ENCODE measurements at regions not wholly inside any gene's neighbourhood (a gene's known extent, or its start where the extent isn't known, plus 50 kb on each side); places are given as distances from the start of the nearest gene placed in this dataset.
A peak's percentile ranks its signal among the peaks of the same experiment; 100 is the strongest.

DNA sequence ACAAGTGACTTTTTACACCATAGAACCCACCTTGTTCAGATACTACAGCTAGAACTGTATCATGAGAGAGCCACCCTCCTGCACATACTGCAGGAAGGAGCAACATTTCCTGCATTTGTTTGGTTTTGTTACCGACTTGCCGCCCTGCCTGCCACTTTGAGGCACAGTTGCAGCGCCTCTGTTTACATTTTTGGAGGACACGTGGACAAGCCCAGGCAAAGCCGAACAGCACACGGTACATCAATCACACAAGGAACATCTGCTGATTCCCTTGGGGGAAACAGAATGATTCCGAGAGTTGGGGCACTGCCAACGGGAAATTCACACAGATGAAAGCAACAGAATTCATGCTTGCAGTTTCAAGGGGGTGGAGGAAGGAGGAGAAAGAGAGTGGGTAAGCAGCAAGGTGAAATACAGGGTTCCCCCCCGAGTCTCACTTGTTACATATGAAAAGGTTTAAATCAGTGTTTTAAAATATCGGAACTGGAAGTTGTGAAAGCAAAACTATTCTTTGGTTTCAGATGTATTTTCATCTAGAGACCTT is 110.7 kb downstream of the BTG1 start:
- intact Hi-C loops (cut with micrococcal nuclease): no loop called here
- H3K27me3 Mint-ChIP-seq: no peaks in the 10 kb centered on the region

DNA sequence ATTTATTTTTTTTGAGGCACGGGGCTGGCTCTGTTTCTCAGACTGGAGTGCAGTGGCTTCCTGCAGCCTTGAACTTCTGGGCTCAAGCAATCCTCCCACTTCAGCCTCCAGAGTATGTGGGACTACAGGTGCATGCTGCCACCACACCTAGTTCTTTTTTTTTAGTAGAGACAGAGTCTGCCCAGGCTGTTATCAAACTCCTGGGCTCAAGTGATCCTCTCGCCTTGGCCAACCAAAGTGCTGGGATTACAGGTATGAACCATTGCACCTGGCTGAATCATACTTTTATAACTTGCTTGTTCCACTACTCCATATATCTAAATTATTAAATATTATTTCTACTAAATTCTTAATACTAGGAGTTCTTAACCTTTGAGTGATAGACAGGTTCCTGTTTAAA is 111.6 kb downstream of the BTG1 start:
- intact Hi-C loops (cut with micrococcal nuclease): no loop called here
- Mint-ChIP-seq H3K36me3 (ENCODE audit: low read depth) (no peaks in the 10 kb centered on the region), H3K4me1 (ENCODE audit: low read depth) (peaks cover 39% of the 10 kb centered on the region), H3K27ac (no peak overlapping the region), H3K27me3 (no peaks in the 10 kb centered on the region), H3K4me3 (no peak overlapping the region), H3K9me3 (no peaks in the 10 kb centered on the region)

More for the DNA sequence above, 110.7 kb downstream of the BTG1 start:
- no peaks in the 10 kb centered on the region for H3K36me3 Mint-ChIP-seq (ENCODE audit: low read depth)
- H3K4me1 Mint-ChIP-seq (ENCODE audit: low read depth): peaks cover 32% of the 10 kb centered on the region
- H3K27ac Mint-ChIP-seq: peak overlapping the region; percentile 79
- H3K4me3 Mint-ChIP-seq: peak overlapping the region; percentile 72
- no peaks in the 10 kb centered on the region for H3K9me3 Mint-ChIP-seq

DNA sequence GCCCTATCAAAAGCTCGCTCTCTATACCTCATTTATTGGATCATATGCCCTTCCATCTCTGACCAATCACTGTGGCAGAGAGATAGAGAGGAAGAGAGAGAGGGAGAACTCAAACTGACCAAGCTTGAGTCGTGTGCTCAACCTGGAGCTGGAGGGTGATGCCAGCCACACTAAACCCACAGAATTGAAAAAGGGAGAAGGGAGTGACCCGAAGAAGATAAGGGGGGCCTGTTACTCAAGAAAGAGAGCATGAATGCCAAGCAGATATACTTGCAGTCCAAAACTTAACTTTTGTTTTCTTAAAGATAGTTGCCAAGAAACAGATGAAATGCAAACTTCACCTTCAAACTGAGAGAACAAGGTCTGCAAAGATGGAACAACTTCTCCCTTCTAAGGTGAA is 112.7 kb downstream of the BTG1 start:
- no peak overlapping the region for H3K4me3 Mint-ChIP-seq
- no peaks in the 10 kb centered on the region for H3K27me3 Mint-ChIP-seq
- H3K36me3 Mint-ChIP-seq (ENCODE audit: low read depth): no peaks in the 10 kb centered on the region
- intact Hi-C loops (cut with micrococcal nuclease): no loop called here
- H3K4me1 Mint-ChIP-seq (ENCODE audit: low read depth): peaks cover 42% of the 10 kb centered on the region
- no peak overlapping the region for H3K27ac Mint-ChIP-seq
- H3K9me3 Mint-ChIP-seq: no peaks in the 10 kb centered on the region

DNA sequence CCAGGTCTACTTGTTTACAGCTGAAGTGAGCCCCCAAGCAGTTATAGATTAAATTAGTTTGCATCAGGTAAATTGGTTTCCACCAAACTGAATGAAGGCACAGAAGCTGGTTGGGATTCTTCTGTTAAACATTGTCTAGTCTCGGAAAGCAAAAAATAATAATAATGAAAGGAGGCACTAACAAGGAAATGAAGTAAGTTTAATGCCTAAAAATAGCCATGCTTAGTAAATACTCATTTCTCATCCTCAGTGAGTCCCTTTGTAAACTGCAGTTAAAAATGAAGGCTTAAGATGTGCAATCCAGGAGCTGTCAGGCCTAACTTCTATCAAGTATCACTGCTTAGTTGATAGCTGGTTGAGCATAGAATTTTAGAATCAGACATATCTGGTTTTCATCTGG is 113.5 kb downstream of the BTG1 start:
- H3K4me1 Mint-ChIP-seq (ENCODE audit: low read depth): peaks cover 42% of the 10 kb centered on the region
- H3K36me3 Mint-ChIP-seq (ENCODE audit: low read depth): no peaks in the 10 kb centered on the region
- intact Hi-C loops (cut with micrococcal nuclease): no loop called here
- no peaks in the 10 kb centered on the region for H3K27me3 Mint-ChIP-seq
- H3K4me3 Mint-ChIP-seq: no peak overlapping the region
- no peak overlapping the region for H3K27ac Mint-ChIP-seq
- no peaks in the 10 kb centered on the region for H3K9me3 Mint-ChIP-seq

DNA sequence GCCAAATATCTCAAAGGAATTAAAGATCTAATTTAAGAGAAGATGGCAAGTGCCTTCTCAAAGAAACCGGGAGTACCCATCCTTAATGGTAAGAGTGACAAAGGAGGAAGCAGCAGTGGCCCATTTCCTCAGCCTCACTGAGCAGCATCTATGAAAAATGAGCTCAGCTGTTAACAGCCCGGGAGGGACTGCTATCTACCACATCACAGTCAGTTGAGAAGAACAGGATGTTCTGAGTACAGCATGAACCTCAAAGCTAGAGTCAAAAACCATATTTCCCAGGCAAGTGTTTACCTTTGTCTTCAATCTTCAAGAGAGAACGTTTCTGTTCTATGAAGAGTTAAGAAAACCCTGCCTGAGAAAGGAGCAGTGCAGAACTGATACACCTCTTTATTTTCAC is 115.0 kb downstream of the BTG1 start:
- no peaks in the 10 kb centered on the region for H3K9me3 Mint-ChIP-seq
- intact Hi-C loops (cut with micrococcal nuclease): no loop called here
- no peak overlapping the region for H3K4me3 Mint-ChIP-seq
- H3K4me1 Mint-ChIP-seq (ENCODE audit: low read depth): peaks cover 37% of the 10 kb centered on the region
- H3K36me3 Mint-ChIP-seq (ENCODE audit: low read depth): no peaks in the 10 kb centered on the region
- H3K27me3 Mint-ChIP-seq: no peaks in the 10 kb centered on the region
- H3K27ac Mint-ChIP-seq: no peak overlapping the region

DNA sequence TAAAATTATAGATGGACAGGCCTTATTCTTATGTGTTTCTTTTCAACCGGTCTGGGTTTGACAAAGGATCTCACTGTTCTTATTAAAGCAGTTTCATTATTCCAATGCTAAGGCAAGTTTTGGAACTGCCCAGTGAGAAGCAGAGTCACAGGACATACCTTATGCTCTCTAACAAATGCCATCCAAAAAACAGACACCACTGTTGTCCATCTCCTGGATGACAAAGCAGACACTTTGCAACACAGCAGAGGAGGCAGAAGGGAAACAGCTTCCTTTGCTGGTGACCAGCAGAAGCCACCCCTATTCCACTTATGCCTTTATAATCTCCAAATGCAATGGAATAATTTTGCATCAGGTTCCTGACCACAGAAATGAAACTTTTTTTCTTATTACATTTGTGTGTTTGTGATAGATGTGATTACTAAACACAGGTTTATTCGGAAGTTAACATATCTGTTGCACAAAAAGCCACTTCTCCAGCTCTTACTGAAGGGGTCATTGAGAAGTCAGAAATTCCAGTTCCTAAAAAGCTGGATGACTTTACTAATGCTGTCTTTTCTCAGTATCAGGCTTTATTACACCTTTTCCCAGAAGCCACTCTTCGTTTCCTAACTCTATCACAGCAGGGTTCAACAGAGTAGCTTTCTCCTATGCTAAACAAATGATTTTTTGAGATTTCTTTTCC is 115.6 kb downstream of the BTG1 start:
- Mint-ChIP-seq H3K4me1 (ENCODE audit: low read depth) (peaks cover 33% of the 10 kb centered on the region), H3K4me3 (no peak overlapping the region), H3K27ac (no peak overlapping the region), H3K27me3 (no peaks in the 10 kb centered on the region), H3K36me3 (ENCODE audit: low read depth) (no peaks in the 10 kb centered on the region), H3K9me3 (no peaks in the 10 kb centered on the region)
- intact Hi-C loops (cut with micrococcal nuclease): no loop called here

DNA sequence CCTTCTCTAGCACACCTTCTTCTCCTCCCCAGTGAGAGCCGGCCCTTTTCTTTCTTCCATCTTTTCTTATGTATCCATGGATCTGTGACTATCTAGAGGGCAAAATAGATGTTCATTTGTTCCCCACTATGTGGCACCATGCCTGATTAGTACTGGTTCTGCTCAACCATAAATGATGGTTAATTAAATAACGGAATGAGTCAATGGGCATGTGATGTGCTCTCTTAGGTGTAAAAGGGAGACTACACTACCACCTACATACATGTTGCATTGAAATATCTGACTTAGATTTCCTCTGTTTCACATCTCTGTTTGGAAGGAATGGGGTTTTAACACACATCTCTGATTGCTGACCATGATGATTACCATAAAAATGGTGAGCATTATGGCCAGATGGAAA is 116.5 kb downstream of the BTG1 start:
- no peak overlapping the region for H3K4me3 Mint-ChIP-seq
- no peaks in the 10 kb centered on the region for H3K9me3 Mint-ChIP-seq
- H3K27ac Mint-ChIP-seq: no peak overlapping the region
- peaks cover 28% of the 10 kb centered on the region for H3K4me1 Mint-ChIP-seq (ENCODE audit: low read depth)
- intact Hi-C loops (cut with micrococcal nuclease): no loop called here
- no peaks in the 10 kb centered on the region for H3K27me3 Mint-ChIP-seq
- no peaks in the 10 kb centered on the region for H3K36me3 Mint-ChIP-seq (ENCODE audit: low read depth)

DNA sequence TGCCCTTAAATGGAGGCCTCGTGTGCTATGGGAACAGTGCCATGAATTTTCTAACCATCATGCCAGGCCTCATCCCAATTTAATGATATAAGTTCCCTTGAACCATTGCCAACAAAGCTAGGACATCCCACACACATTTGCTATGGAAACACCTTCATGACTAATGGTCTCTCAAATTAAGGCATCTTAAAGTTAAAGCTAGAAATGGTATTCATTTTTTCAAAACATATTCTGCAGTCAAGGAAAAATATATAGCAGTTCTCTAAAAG is 117.3 kb downstream of the BTG1 start:
- Mint-ChIP-seq H3K9me3 (no peaks in the 10 kb centered on the region), H3K27me3 (no peaks in the 10 kb centered on the region), H3K4me3 (no peak overlapping the region), H3K4me1 (ENCODE audit: low read depth) (peaks cover 28% of the 10 kb centered on the region), H3K36me3 (ENCODE audit: low read depth) (no peaks in the 10 kb centered on the region), H3K27ac (no peak overlapping the region)
- intact Hi-C loops (cut with micrococcal nuclease): no loop called here

DNA sequence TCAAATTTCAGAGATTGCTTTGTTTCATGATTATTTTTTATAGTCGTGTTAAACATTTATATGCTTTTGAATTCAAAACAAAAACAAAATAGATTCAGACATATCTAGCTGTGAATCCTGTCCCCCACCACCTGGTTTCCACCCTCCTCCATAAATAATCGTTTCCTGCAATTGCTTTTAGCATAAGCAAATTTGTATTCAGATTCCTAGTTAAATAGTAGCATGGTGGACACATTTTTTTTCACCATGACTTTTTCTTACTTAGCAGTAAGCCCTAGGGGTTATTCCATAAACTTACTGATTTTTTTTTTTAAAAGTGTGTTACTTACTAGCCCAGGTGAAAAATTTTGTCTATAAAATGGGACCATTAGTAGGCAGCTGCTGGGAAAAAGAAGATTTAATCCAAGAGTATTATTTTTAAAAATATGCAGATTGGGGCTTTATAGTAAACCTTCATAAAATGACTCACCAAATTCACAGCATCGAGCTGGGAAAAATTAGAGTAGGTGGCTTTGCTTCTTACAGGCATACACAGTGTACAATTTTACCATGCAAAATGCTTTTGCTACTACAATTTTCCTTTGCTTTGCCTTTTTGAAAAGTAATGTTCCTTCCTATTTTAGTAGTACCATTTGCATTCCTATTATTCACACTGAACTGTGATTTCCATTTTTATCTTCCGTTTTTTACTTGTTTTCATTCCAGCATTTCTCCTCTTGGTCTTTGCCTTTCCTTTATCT is 117.8 kb downstream of the BTG1 start:
- Mint-ChIP-seq H3K36me3 (ENCODE audit: low read depth) (no peaks in the 10 kb centered on the region), H3K27me3 (no peaks in the 10 kb centered on the region), H3K9me3 (no peaks in the 10 kb centered on the region), H3K4me3 (no peak overlapping the region), H3K27ac (no peak overlapping the region), H3K4me1 (ENCODE audit: low read depth) (peaks cover 28% of the 10 kb centered on the region)
- intact Hi-C loops (cut with micrococcal nuclease): no loop called here

DNA sequence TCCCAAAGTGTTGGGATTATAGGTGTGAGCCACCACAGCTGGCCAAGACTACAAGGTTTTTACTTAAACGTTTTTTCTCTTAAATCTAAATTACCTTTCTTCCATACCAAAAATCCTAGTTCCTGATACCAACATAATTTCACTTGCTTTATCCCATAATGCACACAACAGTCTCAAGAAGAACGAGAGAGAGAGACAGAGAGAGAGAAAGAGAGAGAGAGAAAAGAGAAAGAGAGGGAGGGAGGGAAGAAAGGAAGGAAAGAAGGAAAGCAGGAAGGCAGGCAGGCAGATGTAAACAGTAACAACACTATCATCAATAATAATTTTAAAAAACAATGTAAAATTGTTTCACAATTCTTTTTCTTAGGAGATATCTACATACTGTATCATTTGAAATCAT is 118.4 kb downstream of the BTG1 start:
- Mint-ChIP-seq H3K9me3 (no peaks in the 10 kb centered on the region), H3K4me3 (no peak overlapping the region), H3K4me1 (ENCODE audit: low read depth) (peaks cover 28% of the 10 kb centered on the region), H3K27ac (no peak overlapping the region), H3K27me3 (no peaks in the 10 kb centered on the region), H3K36me3 (ENCODE audit: low read depth) (no peaks in the 10 kb centered on the region)
- intact Hi-C loops (cut with micrococcal nuclease): no loop called here

DNA sequence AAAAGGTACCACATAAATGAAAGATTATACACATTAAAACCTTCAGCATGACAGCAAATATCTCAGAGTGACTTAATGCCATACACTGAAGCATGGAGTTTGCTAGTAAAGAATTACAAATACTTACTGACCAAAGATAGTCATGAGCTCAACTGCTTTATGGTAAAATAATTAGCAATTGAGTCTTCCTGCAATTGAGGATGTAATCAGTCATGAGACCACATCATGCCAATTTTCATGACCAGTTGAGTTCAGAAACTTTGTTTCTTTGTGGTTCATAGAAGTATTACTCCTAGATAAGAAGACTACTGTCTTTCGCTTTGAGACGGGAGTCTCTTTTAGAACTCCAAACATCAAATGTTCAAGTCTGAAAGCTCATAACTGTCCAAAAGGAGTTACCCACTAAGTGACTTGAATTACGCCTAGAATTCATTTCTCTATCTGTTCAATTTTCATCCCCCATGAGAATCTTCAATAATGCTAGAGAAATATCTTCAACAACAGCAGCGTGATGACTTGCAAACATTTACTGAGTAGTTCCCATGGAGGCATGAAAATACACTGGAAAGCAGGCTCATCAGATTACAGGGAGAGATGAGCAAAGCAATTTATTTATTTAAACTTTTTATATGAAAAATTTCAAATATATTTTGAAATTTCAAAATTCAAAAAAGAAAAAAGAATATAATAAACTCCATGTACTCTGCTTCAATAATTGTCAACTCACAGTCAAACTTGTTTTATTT is 120.0 kb downstream of the BTG1 start:
- Mint-ChIP-seq H3K36me3 (ENCODE audit: low read depth) (no peaks in the 10 kb centered on the region), H3K27me3 (no peaks in the 10 kb centered on the region), H3K4me3 (no peak overlapping the region), H3K9me3 (no peaks in the 10 kb centered on the region), H3K27ac (no peak overlapping the region), H3K4me1 (ENCODE audit: low read depth) (peaks cover 15% of the 10 kb centered on the region)
- intact Hi-C loops (cut with micrococcal nuclease): no loop called here

DNA sequence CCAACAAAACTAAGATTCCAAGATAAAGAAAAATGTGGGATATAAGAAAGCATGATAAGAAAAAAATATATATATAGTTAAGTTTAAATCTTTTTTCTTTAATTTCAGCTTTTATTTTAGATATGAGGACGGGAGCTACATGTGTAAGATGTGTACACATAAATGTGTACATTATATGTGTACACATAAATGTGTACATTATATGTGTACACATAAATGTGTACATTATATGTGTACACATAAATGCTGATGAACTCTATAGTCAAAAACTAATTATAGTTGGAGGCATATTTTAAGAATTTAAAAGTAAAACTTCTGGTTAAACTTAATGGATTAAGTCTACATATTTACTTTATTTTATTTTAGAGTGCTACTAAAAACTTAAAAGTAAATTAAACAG is 123.6 kb downstream of the BTG1 start:
- intact Hi-C loops (cut with micrococcal nuclease): no loop called here
- Mint-ChIP-seq H3K27me3 (no peaks in the 10 kb centered on the region), H3K9me3 (no peaks in the 10 kb centered on the region), H3K4me1 (ENCODE audit: low read depth) (no peaks in the 10 kb centered on the region), H3K27ac (no peak overlapping the region), H3K36me3 (ENCODE audit: low read depth) (no peaks in the 10 kb centered on the region), H3K4me3 (no peak overlapping the region)

DNA sequence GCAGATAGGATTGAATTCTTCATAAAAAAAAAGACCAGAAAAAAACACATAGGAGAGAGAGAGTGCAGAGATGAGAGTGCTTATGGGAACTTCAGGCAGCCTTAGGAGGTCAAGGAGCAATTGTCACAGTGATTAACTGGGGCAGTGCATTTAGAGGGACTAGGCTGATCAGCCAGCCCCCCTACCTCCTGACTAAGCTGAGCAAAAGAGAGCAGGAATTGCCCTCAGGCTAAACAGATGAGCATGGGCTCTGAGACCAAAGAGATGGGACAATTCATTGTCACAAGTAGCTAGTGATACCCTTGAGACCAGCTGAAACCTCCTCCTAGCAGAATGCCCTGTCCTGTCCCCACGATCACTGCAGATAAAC is 124.0 kb downstream of the BTG1 start:
- H3K27ac Mint-ChIP-seq: no peak overlapping the region
- no peak overlapping the region for H3K4me3 Mint-ChIP-seq
- H3K9me3 Mint-ChIP-seq: no peaks in the 10 kb centered on the region
- intact Hi-C loops (cut with micrococcal nuclease): no loop called here
- H3K36me3 Mint-ChIP-seq (ENCODE audit: low read depth): no peaks in the 10 kb centered on the region
- no peaks in the 10 kb centered on the region for H3K27me3 Mint-ChIP-seq
- H3K4me1 Mint-ChIP-seq (ENCODE audit: low read depth): no peaks in the 10 kb centered on the region

DNA sequence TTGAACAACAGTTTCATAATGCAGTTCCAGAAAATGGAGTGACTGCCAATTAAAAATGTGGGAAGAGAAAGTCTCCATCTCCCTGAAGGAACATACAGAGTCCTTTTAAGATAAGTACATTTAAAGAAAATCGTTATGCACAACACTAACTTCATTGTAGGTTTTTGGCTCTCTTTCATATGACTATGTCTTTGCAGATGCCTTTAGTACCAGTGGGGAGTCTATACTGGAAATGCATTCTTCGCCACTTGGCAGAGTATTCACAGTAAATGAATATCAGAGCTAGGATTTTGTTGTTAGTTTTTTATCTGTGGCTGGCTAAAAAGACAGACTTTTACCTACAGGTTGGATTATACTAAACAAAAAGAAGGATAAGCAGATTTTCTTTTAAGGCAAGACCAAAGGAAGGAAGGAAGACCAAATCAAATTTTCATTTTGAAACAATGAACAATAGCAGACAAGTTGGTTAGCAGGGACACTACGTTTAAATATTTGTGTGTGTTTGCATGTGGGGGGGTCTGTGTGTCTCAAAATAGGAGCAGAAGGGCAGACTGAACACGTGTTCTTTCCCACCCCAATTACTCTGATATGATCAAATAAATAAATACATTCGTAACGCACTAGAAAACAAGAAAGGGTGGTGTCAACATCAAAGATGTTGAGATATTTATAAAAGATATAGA is 124.5 kb downstream of the BTG1 start:
- no peaks in the 10 kb centered on the region for H3K27me3 Mint-ChIP-seq
- no peaks in the 10 kb centered on the region for H3K9me3 Mint-ChIP-seq
- no peak overlapping the region for H3K4me3 Mint-ChIP-seq
- no peaks in the 10 kb centered on the region for H3K4me1 Mint-ChIP-seq (ENCODE audit: low read depth)
- intact Hi-C loops (cut with micrococcal nuclease): no loop called here
- H3K36me3 Mint-ChIP-seq (ENCODE audit: low read depth): no peaks in the 10 kb centered on the region
- H3K27ac Mint-ChIP-seq: no peak overlapping the region
